A172 (cell line): ENCODE measurements at regions not wholly inside any gene's neighbourhood (a gene's known extent, or its start where the extent isn't known, plus 50 kb on each side); places are given as distances from the start of the nearest gene placed in this dataset.
"Not testable (repeated sequence)": the region's sequence is repeated elsewhere in the genome, so short reads cannot be mapped to it uniquely, and the experiment has no call there.

Source experiments
- DNase-seq: peaks from one replicate; pipeline ENCODE4 v3.0.0-alpha.2; 2015; ENCODE audit warnings: low spot score

GRCh38 chr2:115904516-115904915 is 1462.1 kb downstream of the DPP10 start:
- no peak for DNase-seq

- no peak for DNase-seq
Measured at GRCh38 chr2:115908731-115909130, 1466.3 kb downstream of the DPP10 start.

GRCh38 chr2:115910270-115910669 is 1467.8 kb downstream of the DPP10 start:
- DNase-seq = no peak

DNA sequence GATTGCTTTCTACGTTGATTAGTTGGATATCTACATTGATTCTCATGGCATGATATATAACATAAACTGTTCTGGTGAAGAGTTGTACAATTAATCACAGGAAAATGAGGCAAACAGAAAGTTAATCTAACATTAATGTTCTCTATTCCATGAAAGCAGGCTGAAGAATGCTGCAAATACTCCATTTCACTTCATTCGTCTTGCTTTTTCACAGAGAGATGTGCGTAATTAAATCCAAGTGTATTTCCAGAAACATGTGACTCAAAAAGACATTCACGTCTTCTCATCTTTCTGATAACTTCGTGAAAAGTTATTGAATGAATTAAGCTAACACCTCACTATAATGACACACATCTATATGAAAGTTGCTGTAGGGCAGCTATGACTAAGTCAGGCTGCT is 1471.5 kb downstream of the DPP10 start:
- no peak for DNase-seq

DNA sequence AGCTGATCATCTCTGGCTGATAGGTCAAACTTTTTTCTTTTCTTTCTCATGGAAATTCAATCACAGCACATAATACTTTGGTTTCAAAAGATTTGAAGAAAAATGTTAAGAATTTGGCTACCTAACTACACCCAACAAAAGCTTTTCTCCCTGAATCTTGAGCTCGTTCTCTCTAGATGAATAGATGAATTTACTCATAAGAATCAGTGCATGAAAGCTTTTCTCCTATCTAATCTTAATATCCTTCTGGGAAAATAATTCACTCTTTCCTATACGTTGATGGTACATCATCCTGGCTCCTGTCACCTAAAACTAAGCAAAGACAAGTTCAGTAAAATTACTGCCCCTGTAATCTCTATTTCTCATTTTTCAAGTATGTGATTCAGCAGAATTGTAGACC is 1479.1 kb downstream of the DPP10 start:
- no peak for DNase-seq

- DNase-seq = no peak
Measured at GRCh38 chr2:115939902-115940301, 1497.5 kb downstream of the DPP10 start.

DNA sequence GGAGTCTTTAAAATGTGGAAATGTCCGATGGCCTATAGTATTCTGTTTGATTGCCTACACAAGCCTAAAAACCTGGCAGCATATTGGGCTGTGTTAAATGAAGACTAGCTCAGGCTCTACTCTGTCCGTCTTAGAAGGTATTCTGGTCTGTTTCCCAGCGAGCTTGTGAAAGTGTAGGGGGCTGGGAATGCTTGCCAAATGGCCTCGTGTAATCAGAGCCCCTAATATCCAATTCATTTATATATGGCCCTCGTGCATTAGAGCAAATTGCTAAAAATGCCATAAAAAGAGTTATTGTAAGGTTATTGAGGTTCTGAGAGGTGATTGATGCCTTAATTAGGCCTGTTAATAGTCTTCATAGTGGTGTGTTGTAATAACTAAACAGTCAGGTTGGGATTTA is 1500.4 kb downstream of the DPP10 start:
- no peak for DNase-seq

DNA sequence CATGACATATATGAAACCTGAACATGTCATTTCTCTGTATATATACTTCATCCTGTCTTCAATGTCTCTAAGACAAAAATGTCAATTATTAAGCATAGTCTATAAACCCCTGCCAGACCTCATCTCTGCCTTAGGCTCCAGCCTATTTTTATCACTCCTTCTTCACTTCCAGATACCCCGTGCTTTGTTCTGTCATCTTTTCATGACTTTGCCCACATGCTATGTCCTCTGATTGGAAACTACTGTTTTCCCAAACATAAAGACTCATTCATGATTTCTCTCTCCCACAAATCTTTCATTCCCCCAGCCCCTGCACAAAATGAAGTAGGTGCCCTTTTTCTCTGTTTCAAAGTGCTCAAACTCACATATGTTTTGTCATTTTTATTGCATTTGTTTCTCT is 1503.9 kb downstream of the DPP10 start:
- DNase-seq = no peak

GRCh38 chr2:115946891-115947290 is 1504.5 kb downstream of the DPP10 start:
- no peak for DNase-seq

- no peak for DNase-seq
Measured at GRCh38 chr2:115976916-115977315, 1534.5 kb downstream of the DPP10 start.

DNA sequence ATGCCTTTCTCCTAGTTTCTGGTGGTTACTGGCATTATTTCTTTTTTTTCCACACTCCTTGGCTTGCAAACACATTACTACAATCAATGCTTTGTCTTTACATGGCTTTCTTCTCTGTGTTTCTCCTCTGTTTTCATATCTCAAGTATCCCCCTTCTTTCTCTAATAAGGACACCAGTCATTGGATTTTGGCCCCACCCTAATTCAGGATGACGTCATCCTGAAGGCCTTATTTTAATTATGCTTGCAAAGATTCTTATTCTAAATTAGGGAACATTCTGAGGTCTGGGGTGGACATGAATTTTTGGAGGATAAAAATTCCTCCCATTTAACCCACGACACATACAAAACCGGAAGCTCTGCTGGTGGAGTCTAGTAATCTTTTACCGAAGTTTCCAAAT is 1556.6 kb downstream of the DPP10 start:
- DNase-seq = no peak

GRCh38 chr2:116023026-116023425 is 1580.6 kb downstream of the DPP10 start:
- no peak for DNase-seq

GRCh38 chr2:116038758-116039157 is 1596.3 kb downstream of the DPP10 start:
- not testable (repeated sequence) for DNase-seq

DNA sequence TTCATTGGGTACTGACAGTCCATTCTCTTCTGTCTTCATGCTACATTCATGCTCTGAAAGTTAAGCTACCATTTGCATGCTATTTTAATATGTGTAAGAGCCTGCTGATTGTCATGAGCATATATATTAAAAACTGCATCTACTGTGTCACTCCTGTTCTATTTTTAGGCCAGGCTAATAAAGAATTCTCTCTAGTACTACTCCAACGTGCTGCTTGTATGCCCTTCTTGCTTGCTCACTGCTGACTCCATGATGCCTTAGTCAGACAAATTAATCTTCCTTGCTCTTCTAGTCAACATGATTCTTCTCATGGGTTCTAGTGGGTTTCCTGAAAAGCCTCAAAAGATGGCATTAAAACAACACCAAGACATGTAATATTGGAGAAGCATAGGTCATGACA is 1600.1 kb downstream of the DPP10 start:
- DNase-seq = no peak

GRCh38 chr2:116057538-116057937 is 1615.1 kb downstream of the DPP10 start:
- DNase-seq = no peak

DNA sequence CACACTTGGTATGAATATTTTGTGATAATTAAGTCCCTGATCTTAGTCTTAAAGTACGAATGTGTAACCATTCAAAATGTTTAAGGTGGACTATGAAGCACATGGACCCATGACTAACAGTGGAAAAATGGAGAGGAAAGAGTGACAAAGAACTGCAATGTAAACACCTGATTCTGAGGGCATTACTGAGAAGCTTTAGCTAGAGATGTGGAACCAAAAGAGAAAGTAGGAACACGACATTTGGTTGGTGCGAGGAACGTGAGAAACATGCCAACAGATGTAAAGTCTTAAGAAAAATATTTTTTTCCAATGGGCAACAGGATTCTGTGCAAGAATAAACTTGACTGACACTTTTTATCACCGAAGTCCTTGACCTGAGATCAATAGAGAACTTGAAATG is 1618.6 kb downstream of the DPP10 start:
- DNase-seq = no peak

DNA sequence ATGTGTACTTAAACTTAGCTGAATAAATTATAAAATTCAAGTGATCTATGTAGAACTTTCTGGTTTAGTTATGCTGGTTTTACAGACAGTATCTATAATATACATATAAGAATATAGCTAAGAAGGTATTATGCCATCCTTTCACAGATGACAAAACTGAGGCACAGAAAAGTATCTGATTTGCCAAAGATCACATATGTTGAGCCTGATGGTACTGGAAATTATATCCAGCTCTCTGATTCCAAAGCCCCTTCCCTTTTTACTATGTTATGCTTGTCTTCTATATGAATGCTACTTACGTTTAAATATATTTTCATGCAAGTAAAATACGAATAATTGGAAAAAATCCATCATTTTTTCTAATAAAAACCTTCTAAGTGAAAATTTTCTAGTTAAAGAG is 1631.3 kb downstream of the DPP10 start:
- DNase-seq = no peak

GRCh38 chr2:116074161-116074560 is 1631.7 kb downstream of the DPP10 start:
- no peak for DNase-seq

DNA sequence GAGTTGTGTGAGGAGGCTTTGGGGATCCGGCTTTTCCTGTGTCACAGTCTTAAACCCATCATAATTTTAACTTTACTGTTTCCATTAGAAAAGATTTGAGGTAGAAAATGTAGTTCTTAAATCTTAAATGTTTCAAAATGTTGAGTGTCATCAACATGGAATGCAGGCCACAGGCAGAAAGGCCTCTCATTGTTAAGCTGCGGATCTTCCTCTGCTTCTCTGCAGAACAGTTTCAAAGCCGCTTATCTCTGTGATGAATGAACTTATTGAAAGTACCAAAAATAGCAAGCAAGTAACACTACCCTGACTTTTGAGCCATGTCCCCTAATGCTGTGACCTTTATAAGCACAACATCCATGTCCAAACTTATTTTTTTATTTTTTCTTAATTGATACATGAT is 1645.8 kb downstream of the DPP10 start:
- DNase-seq = no peak

- no peak for DNase-seq
Measured at GRCh38 chr2:116094196-116094595, 1651.8 kb downstream of the DPP10 start.

DNA sequence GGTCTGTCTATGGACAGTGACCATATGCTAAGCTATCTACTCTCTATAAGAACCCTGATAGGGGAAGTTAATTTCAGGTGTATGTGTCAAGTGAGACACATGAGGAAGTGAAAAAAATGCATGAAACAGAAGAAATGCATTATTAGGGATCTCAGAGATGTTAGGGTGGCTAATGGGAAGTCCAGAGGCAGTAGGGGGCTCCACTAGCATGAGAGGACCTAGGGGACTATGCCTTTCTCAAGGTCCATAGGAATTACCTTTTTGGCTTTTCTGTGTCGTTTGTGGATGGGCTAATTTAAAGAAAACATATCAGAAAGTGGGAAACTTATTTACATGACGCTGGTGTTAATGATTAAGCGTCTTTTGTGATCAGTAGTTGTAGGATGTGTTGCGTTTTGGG is 1653.2 kb downstream of the DPP10 start:
- DNase-seq = no peak

DNA sequence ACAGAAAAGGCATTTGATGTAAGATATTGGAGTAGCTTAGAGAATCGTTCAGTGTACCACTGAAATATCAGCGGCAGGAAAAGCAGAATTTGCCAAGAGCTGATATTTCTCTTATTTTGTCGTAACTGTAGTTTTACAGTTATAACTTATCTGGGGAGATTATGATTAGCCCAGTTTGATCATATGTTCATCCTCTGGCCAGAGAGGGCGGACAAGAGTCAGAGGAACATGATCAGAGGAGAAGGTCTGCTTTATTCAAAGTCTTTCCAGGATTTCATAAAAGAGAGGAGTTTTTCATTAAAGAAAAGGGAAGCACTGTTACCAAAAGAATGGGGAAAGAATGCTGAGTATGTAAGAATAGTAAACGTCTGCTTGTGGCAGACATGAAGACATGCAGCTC is 1655.6 kb downstream of the DPP10 start:
- DNase-seq = no peak

- DNase-seq = no peak
Measured at GRCh38 chr2:116109471-116109870, 1667.0 kb downstream of the DPP10 start.

DNA sequence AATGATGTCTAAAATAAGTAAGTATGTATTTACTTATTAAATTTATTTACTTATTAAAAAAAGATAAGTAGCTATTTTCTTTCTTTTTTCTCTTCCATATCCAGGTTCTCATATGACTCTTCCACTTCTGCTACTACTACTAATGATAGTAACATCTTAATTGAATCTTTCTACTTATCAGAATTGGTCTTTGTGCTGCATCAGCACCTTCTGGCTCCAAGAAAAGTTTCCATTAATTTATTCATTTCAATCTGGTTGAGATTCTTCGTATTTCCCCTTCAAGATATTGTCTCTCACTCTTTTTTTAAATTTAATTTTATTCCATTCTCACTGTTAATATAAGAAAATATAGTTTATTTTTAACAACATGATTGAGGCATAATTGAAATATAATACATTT is 1675.4 kb downstream of the DPP10 start:
- DNase-seq = no peak

DNA sequence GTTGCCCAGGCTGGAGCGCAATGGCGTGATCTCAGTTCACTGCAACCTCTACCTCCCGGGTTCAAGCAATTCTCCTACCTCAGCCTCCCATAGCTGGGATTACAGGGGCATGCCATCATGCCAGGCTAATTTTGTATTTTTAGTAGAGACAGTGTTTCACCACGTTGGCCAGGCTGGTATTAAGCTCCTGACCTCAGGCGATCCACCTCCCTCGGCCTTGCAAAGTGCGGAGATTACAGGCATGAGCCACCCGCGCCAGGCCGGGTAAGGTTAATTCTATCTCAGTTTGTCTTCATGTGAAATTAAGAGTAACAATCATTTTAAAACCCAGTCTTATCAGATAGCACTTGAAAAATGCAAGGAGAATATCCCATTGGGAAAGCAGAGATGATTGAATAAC is 1681.7 kb upstream of the DDX18 start:
- no peak for DNase-seq
